ACHN (cell line): ENCODE measurements at regions not wholly inside any gene's neighbourhood (a gene's known extent, or its start where the extent isn't known, plus 50 kb on each side); places are given as distances from the start of the nearest gene placed in this dataset.

Source experiments
- DNase-seq: peaks from one replicate; pipeline ENCODE4 v3.0.0-alpha.2; 2015
- in situ Hi-C: cut with HindIII; loops from 2 replicates; pipeline ENCODE4 v1.10.0; 2017; ENCODE audit warnings: low sequenced_read_pairs, low pct_ligation_motif_present, low pct_unique_long_range_greater_than_20kb

DNA sequence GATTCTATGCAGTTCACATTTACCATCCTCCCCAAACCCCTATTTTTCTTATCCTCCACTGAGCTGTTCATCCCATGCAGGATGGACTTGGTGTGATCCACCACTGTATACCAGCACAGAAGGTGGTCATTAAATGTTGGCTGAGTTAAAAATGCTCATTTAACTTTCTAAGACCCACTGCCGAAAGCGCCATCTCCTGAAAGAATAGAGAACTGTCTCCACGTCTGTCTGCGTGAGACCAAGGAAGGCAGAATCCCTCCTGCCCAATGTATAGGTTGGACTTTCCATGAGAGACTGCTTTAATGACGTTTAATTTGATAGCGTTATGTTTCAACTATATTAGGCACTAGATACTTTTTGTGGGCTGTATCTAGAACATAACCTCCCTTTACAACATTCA is 124.3 kb downstream of the GPAM start:
- in situ Hi-C loops = no loop called here
- no peak for DNase-seq

- no peak for DNase-seq
- in situ Hi-C loops = no loop called here
Measured at GRCh38 chr10:112071596-112072133, 111.9 kb downstream of the GPAM start.

DNA sequence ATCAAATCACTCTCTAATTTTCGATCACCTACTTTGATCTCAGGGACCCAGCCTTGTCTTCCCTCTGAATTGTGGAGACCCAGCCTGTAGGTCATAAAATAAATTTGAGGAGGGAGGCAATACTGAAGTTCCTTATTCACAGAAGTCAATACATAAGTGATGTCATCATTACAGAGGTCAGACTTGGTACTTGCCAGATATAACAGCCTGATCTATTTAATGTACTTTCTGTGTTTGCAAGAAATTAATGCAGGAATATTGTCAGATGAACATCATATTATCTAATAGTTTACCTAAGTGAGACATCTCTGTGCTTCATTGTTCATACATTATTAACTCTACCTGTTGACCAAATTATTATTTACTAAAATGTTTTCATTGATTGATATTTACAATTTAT is 105.6 kb downstream of the GPAM start:
- in situ Hi-C loops = no loop called here
- DNase-seq = no peak

- no peak for DNase-seq
- in situ Hi-C loops = no loop called here
Measured at GRCh38 chr10:112080231-112080630, 103.3 kb downstream of the GPAM start.

GRCh38 chr10:112082120-112082519 is 101.4 kb downstream of the GPAM start:
- in situ Hi-C loops = no loop called here
- no peak for DNase-seq

DNA sequence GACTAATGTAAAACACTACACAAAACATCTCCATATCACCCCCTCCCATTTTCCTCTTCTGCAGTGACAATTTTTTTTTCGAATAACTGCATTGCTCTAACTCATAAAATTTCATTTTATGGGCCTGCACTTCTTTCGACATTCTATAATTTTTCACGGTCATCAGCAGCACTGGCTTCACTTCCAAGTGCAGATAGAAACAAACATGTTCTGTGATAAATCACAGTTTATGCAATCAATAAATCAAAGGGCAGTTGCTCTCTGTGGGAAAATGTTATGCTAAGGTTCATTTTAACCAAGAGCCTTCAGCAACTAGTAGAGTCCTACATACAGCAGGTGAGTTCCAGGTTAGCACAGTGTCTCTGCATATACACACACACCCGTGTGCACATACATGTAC is 100.1 kb downstream of the GPAM start:
- in situ Hi-C loops = no loop called here

GRCh38 chr10:112087953-112088456 is 95.6 kb downstream of the GPAM start:
- no peak for DNase-seq
- in situ Hi-C loops = no loop called here

More for the DNA sequence above, 100.1 kb downstream of the GPAM start:
- no peak for DNase-seq

DNA sequence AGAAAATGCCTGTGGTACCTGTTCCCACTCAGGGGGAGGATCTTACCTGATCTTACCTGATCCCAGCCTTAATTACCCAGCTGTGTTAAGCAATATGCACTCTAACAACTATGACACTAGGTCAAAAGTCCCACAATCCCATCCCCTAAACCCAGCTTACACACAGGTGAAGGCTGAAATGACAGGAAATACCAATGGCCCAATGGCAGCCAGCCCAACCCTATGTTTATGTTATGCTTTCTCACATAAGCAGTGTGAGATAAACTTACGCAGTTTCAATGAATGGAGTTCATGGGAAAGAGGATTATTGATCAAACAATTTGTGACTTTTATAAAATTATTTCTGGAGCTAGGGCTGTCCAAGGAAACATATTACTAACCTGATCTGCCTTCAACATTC is 91.9 kb downstream of the GPAM start:
- no peak for DNase-seq
- in situ Hi-C loops = no loop called here

GRCh38 chr10:112092519-112092918 is 91.0 kb downstream of the GPAM start:
- in situ Hi-C loops = no loop called here
- no peak for DNase-seq

GRCh38 chr10:112094984-112095383 is 88.6 kb downstream of the GPAM start:
- in situ Hi-C loops = no loop called here
- no peak for DNase-seq

- in situ Hi-C loops = no loop called here
- no peak for DNase-seq
Measured at GRCh38 chr10:112095731-112096130, 87.8 kb downstream of the GPAM start.

DNA sequence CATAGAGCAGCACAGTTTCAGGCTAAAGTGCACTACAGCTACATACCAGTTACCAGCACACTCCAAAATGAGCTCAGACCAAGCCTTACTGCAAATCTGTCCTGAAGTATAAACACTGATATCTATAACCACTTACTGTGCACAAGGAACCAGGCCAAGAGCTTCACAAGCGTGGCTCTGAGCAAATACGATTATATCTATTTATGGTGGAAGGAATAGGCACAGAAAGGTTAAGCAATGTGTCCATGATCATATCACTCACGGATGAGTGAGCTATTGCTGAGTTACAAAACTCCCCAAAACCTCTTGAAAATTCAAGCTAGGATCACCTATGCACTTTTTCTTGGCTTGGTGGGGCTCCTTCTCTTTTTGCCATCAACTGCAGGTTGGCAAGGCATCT is 84.9 kb downstream of the GPAM start:
- in situ Hi-C loops = no loop called here
- no peak for DNase-seq
